ENCODE measurements at regions not wholly inside any gene's neighbourhood (a gene's known extent, or its start where the extent isn't known, plus 50 kb on each side); places are given as distances from the start of the nearest gene placed in this dataset.
"Not testable (repeated sequence)": the region's sequence is repeated elsewhere in the genome, so short reads cannot be mapped to it uniquely, and the experiment has no call there.

DNA sequence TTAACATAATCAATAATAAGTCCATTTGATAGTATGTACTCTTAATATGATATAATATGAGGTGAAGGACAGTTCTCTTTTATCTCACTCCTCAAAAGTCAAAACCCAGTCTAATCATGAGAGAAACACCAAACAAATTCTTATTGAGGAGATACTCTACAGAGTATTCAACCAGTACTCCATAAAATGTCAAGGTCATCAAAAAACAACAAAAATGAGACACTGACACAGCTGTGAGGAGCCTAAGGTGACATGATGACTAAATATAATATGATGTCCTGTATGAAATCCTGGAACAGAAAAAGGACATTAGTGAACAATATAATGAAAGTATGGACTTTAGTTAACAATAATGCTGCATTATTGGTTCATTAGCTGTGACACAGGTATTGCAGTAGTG, 675.1 kb downstream of the HTR1B start:
- no peaks in the 10 kb centered on the region for H3K36me3 ChIP-seq (ENCODE audit: control insufficient read depth, insufficient read depth, low read length)
- H3K27me3 ChIP-seq (ENCODE audit: control insufficient read depth, insufficient read depth, low read length), result no peaks in the 10 kb centered on the region
- H3K4me3 ChIP-seq (ENCODE audit: low read depth, low read length), result no peak overlapping the region
- H3K27ac ChIP-seq (ENCODE audit: low read depth, low read length), result no peak overlapping the region
- H3K4me1 ChIP-seq (ENCODE audit: control insufficient read depth, insufficient read depth, low read length), result no peaks in the 10 kb centered on the region
- H3K9me3 ChIP-seq (ENCODE audit: control insufficient read depth, insufficient read depth, low read depth, low read length), result peaks cover 14% of the 10 kb centered on the region
- H3K9ac ChIP-seq (ENCODE audit: low read length), result no peak overlapping the region

DNA sequence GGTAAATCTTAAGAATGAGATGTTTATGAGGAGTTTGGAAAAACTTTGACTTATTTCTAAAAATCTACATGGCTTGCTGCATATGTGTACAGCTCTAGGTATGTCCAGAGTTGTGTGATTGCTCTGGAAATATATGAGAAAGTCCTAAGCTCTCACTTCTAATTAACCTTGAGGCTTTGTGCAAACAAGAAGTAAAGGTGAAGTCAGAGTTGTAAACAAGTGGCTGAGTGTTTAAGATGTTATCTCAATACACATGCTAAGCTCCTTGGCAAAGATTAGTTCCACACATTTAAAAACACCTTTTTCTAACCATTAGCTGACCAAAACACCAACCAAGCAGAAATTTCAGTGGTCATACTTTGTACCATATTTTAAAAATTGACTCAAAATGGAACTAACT, 684.2 kb downstream of the HTR1B start:
- no peak overlapping the region for H3K27ac ChIP-seq (ENCODE audit: low read depth, low read length)
- no peaks in the 10 kb centered on the region for H3K36me3 ChIP-seq (ENCODE audit: control insufficient read depth, insufficient read depth, low read length)
- no peaks in the 10 kb centered on the region for H3K27me3 ChIP-seq (ENCODE audit: control insufficient read depth, insufficient read depth, low read length)
- H3K9ac ChIP-seq (ENCODE audit: low read length), result no peak overlapping the region
- no peaks in the 10 kb centered on the region for H3K4me1 ChIP-seq (ENCODE audit: control insufficient read depth, insufficient read depth, low read length)
- H3K4me3 ChIP-seq (ENCODE audit: low read depth, low read length), result no peak overlapping the region
- no peaks in the 10 kb centered on the region for H3K9me3 ChIP-seq (ENCODE audit: control insufficient read depth, insufficient read depth, low read depth, low read length)

DNA sequence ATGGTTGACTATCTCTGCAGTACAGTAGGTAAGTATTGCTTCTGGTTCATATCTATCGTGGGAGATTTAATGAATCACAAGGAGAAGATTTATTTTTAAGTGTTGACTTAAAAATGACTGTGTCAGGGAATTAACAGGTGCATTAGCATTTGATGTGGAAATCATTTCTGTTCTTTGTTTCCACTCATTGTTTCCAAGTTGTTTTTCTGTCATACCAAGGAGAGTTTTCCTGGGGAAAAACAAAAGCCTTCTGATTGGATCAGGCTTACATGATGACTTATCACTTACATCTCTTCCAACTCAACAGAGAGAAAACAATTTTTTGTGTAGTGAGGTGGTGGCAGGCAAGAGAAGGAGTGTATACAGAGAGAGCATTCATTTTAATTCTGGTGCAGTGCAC, 686.4 kb downstream of the HTR1B start:
- Histone ChIP-seq H3K4me3 (ENCODE audit: low read depth, low read length) (no peak overlapping the region), H3K4me1 (ENCODE audit: control insufficient read depth, insufficient read depth, low read length) (no peaks in the 10 kb centered on the region), H3K27ac (ENCODE audit: low read depth, low read length) (no peak overlapping the region), H3K27me3 (ENCODE audit: control insufficient read depth, insufficient read depth, low read length) (no peaks in the 10 kb centered on the region), H3K36me3 (ENCODE audit: control insufficient read depth, insufficient read depth, low read length) (no peaks in the 10 kb centered on the region), H3K9me3 (ENCODE audit: control insufficient read depth, insufficient read depth, low read depth, low read length) (no peaks in the 10 kb centered on the region), H3K9ac (ENCODE audit: low read length) (no peak overlapping the region)

DNA sequence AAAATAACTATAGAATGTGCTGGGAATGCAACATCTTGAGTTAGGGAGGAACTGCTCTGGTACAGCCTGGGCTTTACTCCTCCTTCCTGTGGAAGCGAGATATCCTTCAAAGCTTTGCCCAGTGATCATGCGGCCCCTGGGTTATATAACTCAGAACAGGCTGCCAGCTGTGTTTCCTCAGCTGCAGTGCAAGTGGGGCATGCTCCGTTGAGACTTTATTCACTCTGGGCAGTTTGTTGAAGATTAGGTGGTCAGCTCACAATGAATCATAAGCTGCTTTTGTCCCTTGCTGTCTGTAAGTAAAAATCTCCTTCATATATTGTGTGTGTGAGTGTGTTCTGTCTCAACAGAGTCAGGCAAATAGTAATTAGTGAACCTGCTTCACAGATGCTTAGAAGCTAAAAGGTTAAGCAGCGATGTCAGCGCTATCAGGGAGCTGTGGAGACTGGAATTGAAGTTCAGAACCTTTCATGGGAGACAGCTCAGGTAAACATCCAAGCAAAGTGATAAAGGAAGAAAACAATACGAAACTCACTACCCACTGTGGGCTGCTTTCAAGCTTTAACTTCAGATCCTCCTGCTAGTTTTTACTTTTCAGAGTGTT, 688.4 kb downstream of the HTR1B start:
- Histone ChIP-seq H3K4me1 (ENCODE audit: control insufficient read depth, insufficient read depth, low read length) (peaks cover 3% of the 10 kb centered on the region; the same call in 1 of the 2 replicates), H3K9me3 (ENCODE audit: control insufficient read depth, insufficient read depth, low read depth, low read length) (0 out of 2 replicates have a peak, but pooled peaks cover 3% of the 10 kb centered on the region), H3K9ac (ENCODE audit: low read length) (no peak overlapping the region), H3K27ac (ENCODE audit: low read depth, low read length) (no peak overlapping the region), H3K4me3 (ENCODE audit: low read depth, low read length) (no peak overlapping the region), H3K36me3 (ENCODE audit: control insufficient read depth, insufficient read depth, low read length) (no peaks in the 10 kb centered on the region), H3K27me3 (ENCODE audit: control insufficient read depth, insufficient read depth, low read length) (no peaks in the 10 kb centered on the region)

- H3K9ac ChIP-seq (ENCODE audit: low read length), result no peak overlapping the region
- H3K27ac ChIP-seq (ENCODE audit: low read depth, low read length), result no peak overlapping the region
- no peaks in the 10 kb centered on the region for H3K27me3 ChIP-seq (ENCODE audit: control insufficient read depth, insufficient read depth, low read length)
- no peak overlapping the region for H3K4me3 ChIP-seq (ENCODE audit: low read depth, low read length)
- H3K9me3 ChIP-seq (ENCODE audit: control insufficient read depth, insufficient read depth, low read depth, low read length), result 0 out of 2 replicates have a peak, but pooled peaks cover 5% of the 10 kb centered on the region
- no peaks in the 10 kb centered on the region for H3K36me3 ChIP-seq (ENCODE audit: control insufficient read depth, insufficient read depth, low read length)
- H3K4me1 ChIP-seq (ENCODE audit: control insufficient read depth, insufficient read depth, low read length), result peaks cover 3% of the 10 kb centered on the region; the same call in 1 of the 2 replicates
Observed at GRCh38 chr6:76772951-76773350, 690.3 kb downstream of the HTR1B start.

DNA sequence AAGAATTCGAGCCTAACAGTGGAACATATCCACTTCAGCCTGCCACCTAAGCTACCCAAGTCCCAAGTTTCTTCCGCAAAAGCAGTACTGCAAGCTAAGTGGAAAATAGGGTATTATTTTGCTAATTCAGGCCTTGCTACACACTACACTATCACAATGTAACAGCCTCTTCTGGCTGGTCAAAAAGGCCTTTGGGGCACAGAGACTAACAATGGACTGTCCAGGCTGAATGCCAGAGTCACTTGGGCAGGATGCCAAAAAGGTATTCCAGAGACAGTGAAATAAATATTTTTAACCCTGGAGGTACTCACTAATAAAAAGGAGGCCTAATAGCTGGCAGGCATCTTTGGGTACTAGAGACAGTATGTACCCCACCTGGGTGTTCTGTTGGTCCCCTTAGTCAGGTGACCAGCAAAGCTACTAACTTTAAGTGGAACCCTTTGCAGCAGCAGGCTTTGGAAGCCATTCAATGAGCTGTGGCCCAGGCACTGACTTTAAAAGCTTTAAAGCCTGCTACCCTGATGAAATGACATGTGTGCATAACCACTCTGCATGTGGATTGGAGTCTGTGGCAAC, 692.1 kb downstream of the HTR1B start:
- Histone ChIP-seq H3K9me3 (ENCODE audit: control insufficient read depth, insufficient read depth, low read depth, low read length) (0 out of 2 replicates have a peak, but pooled peaks cover 5% of the 10 kb centered on the region), H3K4me1 (ENCODE audit: control insufficient read depth, insufficient read depth, low read length) (peaks cover 3% of the 10 kb centered on the region; the same call in 1 of the 2 replicates), H3K4me3 (ENCODE audit: low read depth, low read length) (no peak overlapping the region), H3K36me3 (ENCODE audit: control insufficient read depth, insufficient read depth, low read length) (no peaks in the 10 kb centered on the region), H3K27ac (ENCODE audit: low read depth, low read length) (no peak overlapping the region), H3K27me3 (ENCODE audit: control insufficient read depth, insufficient read depth, low read length) (no peaks in the 10 kb centered on the region), H3K9ac (ENCODE audit: low read length) (no peak overlapping the region)

- 0 out of 2 replicates have a peak, but pooled peaks cover 5% of the 10 kb centered on the region for H3K9me3 ChIP-seq (ENCODE audit: control insufficient read depth, insufficient read depth, low read depth, low read length)
- H3K9ac ChIP-seq (ENCODE audit: low read length), result no peak overlapping the region
- no peak overlapping the region for H3K27ac ChIP-seq (ENCODE audit: low read depth, low read length)
- no peaks in the 10 kb centered on the region for H3K36me3 ChIP-seq (ENCODE audit: control insufficient read depth, insufficient read depth, low read length)
- no peak overlapping the region for H3K4me3 ChIP-seq (ENCODE audit: low read depth, low read length)
- H3K27me3 ChIP-seq (ENCODE audit: control insufficient read depth, insufficient read depth, low read length), result no peaks in the 10 kb centered on the region
- peaks cover 3% of the 10 kb centered on the region; the same call in 1 of the 2 replicates for H3K4me1 ChIP-seq (ENCODE audit: control insufficient read depth, insufficient read depth, low read length)
Observed at GRCh38 chr6:76770281-76770680, 693.0 kb downstream of the HTR1B start.

DNA sequence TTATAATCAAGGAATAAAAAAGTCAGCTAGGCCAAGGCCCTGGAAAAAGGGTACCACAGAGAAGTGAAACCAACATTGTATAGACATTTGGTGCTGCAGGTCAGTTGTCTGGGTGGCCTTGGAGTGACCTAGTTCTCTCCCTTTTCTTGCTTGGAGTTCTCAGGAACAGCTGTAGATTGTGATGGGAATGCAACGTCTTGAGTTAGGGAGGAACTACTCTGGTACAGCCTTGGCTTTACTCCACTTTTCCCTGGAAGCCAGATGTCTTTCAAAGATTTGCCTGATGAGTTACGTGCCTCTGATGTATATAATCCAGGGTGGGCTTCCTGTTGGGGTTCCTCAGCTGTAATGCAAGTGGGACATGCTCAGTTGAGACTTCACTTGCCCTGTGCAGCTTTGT, 694.7 kb downstream of the HTR1B start:
- H3K36me3 ChIP-seq (ENCODE audit: control insufficient read depth, insufficient read depth, low read length), result no peaks in the 10 kb centered on the region
- peaks cover 3% of the 10 kb centered on the region; the same call in 1 of the 2 replicates for H3K4me1 ChIP-seq (ENCODE audit: control insufficient read depth, insufficient read depth, low read length)
- H3K27ac ChIP-seq (ENCODE audit: low read depth, low read length), result no peak overlapping the region
- H3K9ac ChIP-seq (ENCODE audit: low read length), result no peak overlapping the region
- no peaks in the 10 kb centered on the region for H3K27me3 ChIP-seq (ENCODE audit: control insufficient read depth, insufficient read depth, low read length)
- 0 out of 2 replicates have a peak, but pooled peaks cover 5% of the 10 kb centered on the region for H3K9me3 ChIP-seq (ENCODE audit: control insufficient read depth, insufficient read depth, low read depth, low read length)
- no peak overlapping the region for H3K4me3 ChIP-seq (ENCODE audit: low read depth, low read length)

GRCh38 chr6:76764057-76764456, 691.6 kb upstream of the IMPG1 start:
- Histone ChIP-seq H3K27me3 (ENCODE audit: control insufficient read depth, insufficient read depth, low read length) (no peaks in the 10 kb centered on the region), H3K4me3 (ENCODE audit: low read depth, low read length) (no peak overlapping the region), H3K9ac (ENCODE audit: low read length) (no peak overlapping the region), H3K27ac (ENCODE audit: low read depth, low read length) (no peak overlapping the region), H3K9me3 (ENCODE audit: control insufficient read depth, insufficient read depth, low read depth, low read length) (no peaks in the 10 kb centered on the region), H3K36me3 (ENCODE audit: control insufficient read depth, insufficient read depth, low read length) (no peaks in the 10 kb centered on the region), H3K4me1 (ENCODE audit: control insufficient read depth, insufficient read depth, low read length) (no peaks in the 10 kb centered on the region)

DNA sequence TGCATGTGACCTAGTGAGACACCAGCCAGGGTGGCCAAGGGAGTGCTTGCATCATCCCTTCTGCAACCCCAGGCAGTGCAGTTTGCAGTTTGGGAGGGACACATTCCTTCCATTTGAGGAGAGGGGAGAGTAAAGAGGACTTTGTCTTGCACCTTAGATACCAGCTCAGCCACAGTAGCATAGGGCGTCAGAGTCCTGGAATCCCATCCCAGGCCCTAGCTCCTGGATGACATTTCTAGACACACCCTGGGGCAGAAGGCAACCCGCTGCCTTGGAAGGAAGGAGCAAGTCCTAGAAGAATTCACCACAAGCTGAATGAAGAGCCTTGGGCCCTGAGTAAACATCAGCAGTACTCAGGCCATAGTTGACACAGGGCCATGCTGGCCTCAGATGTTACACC, 680.4 kb upstream of the IMPG1 start:
- Histone ChIP-seq H3K36me3 (ENCODE audit: control insufficient read depth, insufficient read depth, low read length) (no peaks in the 10 kb centered on the region), H3K27me3 (ENCODE audit: control insufficient read depth, insufficient read depth, low read length) (no peaks in the 10 kb centered on the region), H3K9ac (ENCODE audit: low read length) (no peak overlapping the region), H3K4me3 (ENCODE audit: low read depth, low read length) (no peak overlapping the region), H3K27ac (ENCODE audit: low read depth, low read length) (no peak overlapping the region), H3K4me1 (ENCODE audit: control insufficient read depth, insufficient read depth, low read length) (no peaks in the 10 kb centered on the region), H3K9me3 (ENCODE audit: control insufficient read depth, insufficient read depth, low read depth, low read length) (no peaks in the 10 kb centered on the region)

DNA sequence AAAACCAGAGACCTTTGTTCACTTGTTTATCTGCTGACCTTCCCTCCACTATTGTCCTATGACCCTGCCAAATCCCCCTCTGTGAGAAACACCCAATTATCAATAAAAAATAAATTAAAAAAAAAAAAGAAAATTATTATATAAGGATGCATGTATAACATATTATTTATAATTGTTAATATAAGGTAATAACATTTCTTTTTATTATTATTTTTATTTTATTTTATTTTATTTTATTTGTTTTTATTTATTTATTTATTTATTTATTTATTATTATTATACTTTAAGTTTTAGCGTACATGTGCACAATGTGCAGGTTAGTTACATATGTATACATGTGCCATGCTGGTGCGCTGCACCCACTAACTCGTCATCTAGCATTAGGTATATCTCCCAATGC, 672.9 kb upstream of the IMPG1 start:
- not testable (repeated sequence) for H3K4me1 ChIP-seq (ENCODE audit: control insufficient read depth, insufficient read depth, low read length); H3K4me3 ChIP-seq (ENCODE audit: low read depth, low read length); H3K9ac ChIP-seq (ENCODE audit: low read length); H3K9me3 ChIP-seq (ENCODE audit: control insufficient read depth, insufficient read depth, low read depth, low read length); H3K27me3 ChIP-seq (ENCODE audit: control insufficient read depth, insufficient read depth, low read length); H3K27ac ChIP-seq (ENCODE audit: low read depth, low read length); H3K36me3 ChIP-seq (ENCODE audit: control insufficient read depth, insufficient read depth, low read length)
